BJ (cell line): ENCODE measurements at regions not wholly inside any gene's neighbourhood (a gene's known extent, or its start where the extent isn't known, plus 50 kb on each side); places are given as distances from the start of the nearest gene placed in this dataset.

ENCODE experiments used
- CTCF ChIA-PET: fragments of 350-600 bp; formaldehyde crosslinking; extraction: SDS; loops from one replicate; lab custom pipeline; 2021; ENCODE audit warnings: antibody characterized with exemption, inconsistent platforms; lab: Yijun Ruan, JAX
- POLR2A ChIA-PET: fragments of 300-600 bp; sonication (Branson Sonifier 250); formaldehyde crosslinking; extraction: SDS; loops from one replicate; lab custom pipeline; 2021; ENCODE audit warnings: antibody characterized with exemption; lab: Charles Lee
- DNase-seq: peaks from one replicate; pipeline ENCODE4 v3.0.0-alpha.2; 2011; ENCODE audit warnings: low read depth
- H3K27me3 ChIP-seq: 2 replicates; pipeline ENCODE4 v1.6.0; 2011; ENCODE audit warnings: low read length; ENCODE audit not compliant: control insufficient read depth, insufficient read depth
- H3K36me3 ChIP-seq: 2 replicates; pipeline ENCODE4 v1.5.1; 2011; ENCODE audit warnings: low read length; ENCODE audit not compliant: control insufficient read depth, insufficient read depth
- H3K4me3 ChIP-seq: 2 replicates; pipeline ENCODE4 v1.5.1; 2011; ENCODE audit warnings: low read depth, mild to moderate bottlenecking, control low read depth, low read length
- TF ChIP-seq, protein P1 (sequence below): IDR thresholded peaks from 2 replicates; pipeline ENCODE4 v1.5.1; 2011; ENCODE audit warnings: low read depth, mild to moderate bottlenecking, control low read depth, inconsistent platforms, low read length, moderate library complexity; ENCODE audit not compliant: insufficient read depth

GRCh38 chr9:13718086-13718485 is 438.6 kb upstream of the MPDZ start:
- CTCF ChIA-PET, result no interaction called here
- POLR2A ChIA-PET, result no interaction called here
- Histone ChIP-seq H3K27me3 (no peaks in the 10 kb centered on the region), H3K4me3 (no peak overlapping the region), H3K36me3 (no peaks in the 10 kb centered on the region)
- DNase-seq, result no peak
- TF ChIP-seq, protein P1, sequence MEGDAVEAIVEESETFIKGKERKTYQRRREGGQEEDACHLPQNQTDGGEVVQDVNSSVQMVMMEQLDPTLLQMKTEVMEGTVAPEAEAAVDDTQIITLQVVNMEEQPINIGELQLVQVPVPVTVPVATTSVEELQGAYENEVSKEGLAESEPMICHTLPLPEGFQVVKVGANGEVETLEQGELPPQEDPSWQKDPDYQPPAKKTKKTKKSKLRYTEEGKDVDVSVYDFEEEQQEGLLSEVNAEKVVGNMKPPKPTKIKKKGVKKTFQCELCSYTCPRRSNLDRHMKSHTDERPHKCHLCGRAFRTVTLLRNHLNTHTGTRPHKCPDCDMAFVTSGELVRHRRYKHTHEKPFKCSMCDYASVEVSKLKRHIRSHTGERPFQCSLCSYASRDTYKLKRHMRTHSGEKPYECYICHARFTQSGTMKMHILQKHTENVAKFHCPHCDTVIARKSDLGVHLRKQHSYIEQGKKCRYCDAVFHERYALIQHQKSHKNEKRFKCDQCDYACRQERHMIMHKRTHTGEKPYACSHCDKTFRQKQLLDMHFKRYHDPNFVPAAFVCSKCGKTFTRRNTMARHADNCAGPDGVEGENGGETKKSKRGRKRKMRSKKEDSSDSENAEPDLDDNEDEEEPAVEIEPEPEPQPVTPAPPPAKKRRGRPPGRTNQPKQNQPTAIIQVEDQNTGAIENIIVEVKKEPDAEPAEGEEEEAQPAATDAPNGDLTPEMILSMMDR, result no peak

DNA sequence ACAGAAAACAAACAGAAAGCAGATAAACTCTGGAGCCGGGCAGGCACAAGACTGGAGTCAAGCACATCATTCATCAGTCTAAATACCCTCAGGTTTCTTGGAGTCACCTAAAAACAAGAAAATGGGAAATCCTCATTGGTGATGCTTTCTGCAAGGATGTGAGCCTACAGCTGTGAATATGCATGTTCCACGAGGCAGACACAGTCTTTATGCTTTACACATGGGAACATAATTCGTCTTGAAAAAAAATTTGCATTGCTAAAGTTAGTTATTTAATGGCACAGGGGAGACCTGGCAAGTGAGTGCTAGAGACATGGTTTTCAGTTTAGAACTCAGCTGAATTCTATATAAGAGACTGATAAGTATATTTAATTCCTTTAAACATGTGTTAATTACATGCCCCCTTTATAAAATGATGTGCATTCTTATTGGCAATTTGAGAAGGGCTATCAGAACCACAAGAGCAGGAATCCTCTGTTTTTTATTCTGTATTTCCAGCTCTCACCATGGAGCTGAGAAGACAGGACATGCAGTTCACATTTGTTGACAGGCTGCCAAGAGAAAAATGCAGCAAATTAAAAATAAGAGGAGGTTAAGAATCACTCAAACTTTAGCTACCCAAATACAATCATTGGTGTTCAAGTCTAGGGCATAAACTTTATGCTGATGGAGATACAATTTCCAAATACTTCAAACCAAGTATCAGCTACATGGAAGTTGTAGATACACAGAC is 438.0 kb upstream of the MPDZ start:
- no peak for DNase-seq
- no peak overlapping the region for H3K4me3 ChIP-seq
- H3K27me3 ChIP-seq, result no peaks in the 10 kb centered on the region
- TF ChIP-seq, protein P1, result no peak
- no peaks in the 10 kb centered on the region for H3K36me3 ChIP-seq
- CTCF ChIA-PET, result no interaction called here
- POLR2A ChIA-PET, result no interaction called here

GRCh38 chr9:13716601-13717321 is 437.3 kb upstream of the MPDZ start:
- no peak for DNase-seq
- Histone ChIP-seq H3K4me3 (no peak overlapping the region), H3K36me3 (no peaks in the 10 kb centered on the region), H3K27me3 (no peaks in the 10 kb centered on the region)
- POLR2A ChIA-PET, result no interaction called here
- CTCF ChIA-PET, result interaction anchor here (0.6 kb wide), 1 partner anchor 92 kb away, joined by 3 read pairs; no protein-coding TSS in a partner anchor
- TF ChIP-seq, protein P1, result no peak

GRCh38 chr9:13716090-13716489 is 436.6 kb upstream of the MPDZ start:
- H3K4me3 ChIP-seq, result no peak overlapping the region
- no peaks in the 10 kb centered on the region for H3K36me3 ChIP-seq
- TF ChIP-seq, protein P1, result no peak
- DNase-seq, result no peak
- ChIA-PET CTCF (interaction anchor here (0.6 kb wide), 1 partner anchor 91 kb away, joined by 3 read pairs; no protein-coding TSS in a partner anchor), POLR2A (no interaction called here)
- no peaks in the 10 kb centered on the region for H3K27me3 ChIP-seq

GRCh38 chr9:13715430-13715829 is 435.9 kb upstream of the MPDZ start:
- ChIA-PET POLR2A (no interaction called here), CTCF (no interaction called here)
- TF ChIP-seq, protein P1, result no peak
- DNase-seq, result no peak
- Histone ChIP-seq H3K36me3 (no peaks in the 10 kb centered on the region), H3K27me3 (no peaks in the 10 kb centered on the region), H3K4me3 (no peak overlapping the region)
